Common myeloid progenitor, CD34-positive (primary cell): ENCODE measurements at regions not wholly inside any gene's neighbourhood (a gene's known extent, or its start where the extent isn't known, plus 50 kb on each side); places are given as distances from the start of the nearest gene placed in this dataset.

Experiments
- CTCF ChIA-PET: fragments of 350-600 bp; sonication (Branson Sonifier 250); formaldehyde crosslinking; loops from one replicate; lab custom pipeline; 2021; ENCODE audit warnings: antibody characterized with exemption; lab: Charles Lee
- POLR2A ChIA-PET: fragments of 350-600 bp; sonication (Branson Sonifier 250); formaldehyde crosslinking; loops from one replicate; lab custom pipeline; 2021; ENCODE audit warnings: antibody characterized with exemption; lab: Charles Lee
- DNase-seq, 3 donors: peaks; one replicate each; pipeline versions ENCODE4 v3.0.0 to v3.0.0-alpha.2; 2013
- H3K27ac ChIP-seq, 2 experiments: 1 replicate in 1 of 2; 2 replicates in 1 of 2; pipeline ENCODE4 v1.7.0; 2013; ENCODE audit warnings: inconsistent platforms in 2 of 2, low read length in 2 of 2, mild to moderate bottlenecking in 2 of 2, low read depth in 1 of 2, moderate library complexity in 1 of 2; ENCODE audit not compliant: severe bottlenecking in 2 of 2, insufficient read depth in 1 of 2, poor library complexity in 1 of 2
- H3K27me3 ChIP-seq, 5 experiments: replicated peaks in 2 of 5; 1 replicate in 3 of 5; 2 replicates in 2 of 5; pipeline versions ENCODE4 v1.6.1 to v1.7.0; 2013; ENCODE audit warnings: low read length in 4 of 5, mild to moderate bottlenecking in 2 of 5, moderate library complexity in 2 of 5, inconsistent platforms in 1 of 5; ENCODE audit not compliant: insufficient read depth in 5 of 5, control insufficient read depth in 4 of 5
- H3K36me3 ChIP-seq, 4 experiments: 1 replicate in 2 of 4; 2 replicates in 2 of 4; pipeline versions ENCODE4 v1.6.1 to v1.7.0; 2013; ENCODE audit warnings: low read length in 3 of 4, control low read depth in 1 of 4, mild to moderate bottlenecking in 1 of 4; ENCODE audit not compliant: control insufficient read depth in 4 of 4, insufficient read depth in 4 of 4
- H3K4me1 ChIP-seq, 4 experiments: 1 replicate in 3 of 4; 2 replicates in 1 of 4; pipeline versions ENCODE4 v1.6.1 to v1.7.1; 2013; ENCODE audit warnings: low read length in 3 of 4, mild to moderate bottlenecking in 3 of 4, control low read depth in 1 of 4, inconsistent platforms in 1 of 4, moderate library complexity in 1 of 4; ENCODE audit not compliant: control insufficient read depth in 4 of 4, insufficient read depth in 4 of 4; ENCODE audit errors: control extremely low read depth in 1 of 4
- H3K4me3 ChIP-seq, 7 experiments: 1 replicate in 4 of 7; 2 replicates in 3 of 7; pipeline versions ENCODE4 v1.5.1 to v1.7.0; 2013; ENCODE audit warnings: mild to moderate bottlenecking in 7 of 7, low read length in 6 of 7, moderate library complexity in 6 of 7, inconsistent platforms in 2 of 7, low read depth in 2 of 7, control low read depth in 1 of 7; ENCODE audit not compliant: insufficient read depth in 4 of 7, control insufficient read depth in 1 of 7; ENCODE audit errors: extremely low read depth in 1 of 7
- H3K9me3 ChIP-seq, 5 experiments: 1 replicate in 4 of 5; 2 replicates in 1 of 5; pipeline versions ENCODE4 v1.6.1 to v1.7.1; 2013; ENCODE audit warnings: low read length in 4 of 5, mild to moderate bottlenecking in 2 of 5, inconsistent platforms in 1 of 5, low read depth in 1 of 5, moderate library complexity in 1 of 5; ENCODE audit not compliant: control insufficient read depth in 4 of 5, insufficient read depth in 2 of 5; ENCODE audit errors: control extremely low read depth in 1 of 5
- WGBS: methylation state at CpG from one replicate; pipeline ENCODE4 v1.1.5; 2013; ENCODE audit not compliant: insufficient coverage; 5-methylcytosine and 5-hydroxymethylcytosine counted together

GRCh38 chr4:161197912-161198311 is 965.9 kb downstream of the FSTL5 start:
- POLR2A ChIA-PET: no interaction called here
- CTCF ChIA-PET: no interaction called here
- no peaks in the 10 kb centered on the region for H3K36me3 ChIP-seq
- H3K27me3 ChIP-seq: no peaks in the 10 kb centered on the region
- no peak for DNase-seq
- no peaks in the 10 kb centered on the region for H3K9me3 ChIP-seq
- no peaks in the 10 kb centered on the region for H3K4me1 ChIP-seq
- H3K4me3 ChIP-seq: no peak overlapping the region
- no peak overlapping the region for H3K27ac ChIP-seq
- WGBS: no CpG with 5 or more reads among the region's 2 CpGs

GRCh38 chr4:161197474-161197873 is 966.3 kb downstream of the FSTL5 start:
- 81% methylated on average over 4 of the region's 4 CpGs for WGBS
- Histone ChIP-seq H3K36me3 (no peaks in the 10 kb centered on the region), H3K27me3 (no peaks in the 10 kb centered on the region), H3K27ac (no peak overlapping the region), H3K4me1 (no peaks in the 10 kb centered on the region), H3K4me3 (no peak overlapping the region), H3K9me3 (no peaks in the 10 kb centered on the region)
- POLR2A ChIA-PET: no interaction called here
- no peak for DNase-seq
- CTCF ChIA-PET: no interaction called here

GRCh38 chr4:161189286-161190134 is 974.3 kb downstream of the FSTL5 start:
- ChIA-PET CTCF (no interaction called here), POLR2A (no interaction called here)
- no peak for DNase-seq
- no peaks in the 10 kb centered on the region for H3K36me3 ChIP-seq
- H3K27me3 ChIP-seq: no peaks in the 10 kb centered on the region
- H3K27ac ChIP-seq: no peak overlapping the region
- no peaks in the 10 kb centered on the region for H3K4me1 ChIP-seq
- H3K4me3 ChIP-seq: no peak overlapping the region
- 100% methylated on average over 1 of the region's 4 CpGs for WGBS
- no peaks in the 10 kb centered on the region for H3K9me3 ChIP-seq

- CTCF ChIA-PET: no interaction called here
These were observed 975.2 kb downstream of the FSTL5 start for GRCh38 chr4:161188578-161188977.

GRCh38 chr4:161187569-161187968 is 976.2 kb downstream of the FSTL5 start:
- ChIA-PET POLR2A (no interaction called here), CTCF (no interaction called here)
- no peak overlapping the region for H3K27ac ChIP-seq
- no peaks in the 10 kb centered on the region for H3K9me3 ChIP-seq
- no peaks in the 10 kb centered on the region for H3K36me3 ChIP-seq
- no peaks in the 10 kb centered on the region for H3K27me3 ChIP-seq
- H3K4me1 ChIP-seq: no peaks in the 10 kb centered on the region
- no CpG with 5 or more reads among the region's 1 CpG for WGBS
- DNase-seq: no peak
- H3K4me3 ChIP-seq: no peak overlapping the region

More at GRCh38 chr4:161188578-161188977, 975.2 kb downstream of the FSTL5 start:
- 93% methylated on average over 6 of the region's 6 CpGs for WGBS
- Histone ChIP-seq H3K27me3 (no peaks in the 10 kb centered on the region), H3K36me3 (no peaks in the 10 kb centered on the region), H3K27ac (no peak overlapping the region), H3K4me3 (no peak overlapping the region), H3K9me3 (no peaks in the 10 kb centered on the region), H3K4me1 (no peaks in the 10 kb centered on the region)
- no peak for DNase-seq
- POLR2A ChIA-PET: no interaction called here

- Histone ChIP-seq H3K9me3 (no peaks in the 10 kb centered on the region), H3K27ac (no peak overlapping the region), H3K36me3 (no peaks in the 10 kb centered on the region), H3K4me3 (no peak overlapping the region), H3K27me3 (no peaks in the 10 kb centered on the region), H3K4me1 (no peaks in the 10 kb centered on the region)
- no peak for DNase-seq
- no CpG with 5 or more reads among the region's 2 CpGs for whole genome bisulfite sequencing
- ChIA-PET POLR2A (no interaction called here), CTCF (no interaction called here)
These were observed 977.0 kb downstream of the FSTL5 start for GRCh38 chr4:161186750-161187149.

GRCh38 chr4:161186012-161186411 is 977.8 kb downstream of the FSTL5 start:
- Histone ChIP-seq H3K4me1 (no peaks in the 10 kb centered on the region), H3K27ac (no peak overlapping the region), H3K9me3 (no peaks in the 10 kb centered on the region), H3K4me3 (no peak overlapping the region), H3K27me3 (no peaks in the 10 kb centered on the region), H3K36me3 (no peaks in the 10 kb centered on the region)
- POLR2A ChIA-PET: no interaction called here
- WGBS: no CpG with 5 or more reads among the region's 1 CpG
- no peak for DNase-seq
- CTCF ChIA-PET: no interaction called here
